Fibroblast of peridontal ligament (primary cell): ENCODE measurements at regions not wholly inside any gene's neighbourhood (a gene's known extent, or its start where the extent isn't known, plus 50 kb on each side); places are given as distances from the start of the nearest gene placed in this dataset.

ENCODE experiments used
- DNase-seq: peaks from one replicate; pipeline ENCODE4 v3.0.0-alpha.2; 2010; ENCODE audit errors: extremely low read depth

DNA sequence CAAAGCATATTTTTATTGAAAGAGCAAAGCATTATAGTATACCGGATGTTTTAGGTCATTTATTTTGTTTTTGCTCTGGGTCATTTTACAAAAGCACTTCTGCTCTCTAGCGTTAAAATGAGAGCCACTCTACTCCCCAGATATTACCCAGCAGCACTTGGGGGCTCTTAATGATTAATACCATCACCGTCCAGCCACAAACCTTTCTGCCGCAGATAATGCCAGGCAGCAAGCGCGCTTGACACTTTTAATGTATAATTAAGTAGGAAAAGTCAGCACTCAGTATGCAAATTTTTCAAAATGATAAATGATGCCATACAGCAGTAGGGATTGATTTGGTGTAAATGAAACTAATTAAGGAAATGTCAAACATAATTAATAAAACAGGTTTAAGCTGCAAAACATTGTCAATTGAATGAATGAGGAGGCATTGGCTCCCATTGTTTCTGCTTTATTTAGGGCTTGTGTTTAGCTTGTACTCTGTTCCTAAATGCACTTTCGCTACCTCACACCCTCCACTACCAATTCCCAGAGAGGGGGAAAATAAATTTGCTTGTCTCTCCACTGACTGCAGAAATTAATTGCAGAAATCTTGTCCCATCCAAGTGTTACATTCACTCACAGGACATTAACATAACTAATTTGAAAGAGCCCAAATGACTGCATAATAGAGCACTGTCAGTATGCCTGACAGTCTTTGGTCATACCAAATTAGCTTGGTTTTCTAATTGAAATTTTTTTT is 358.8 kb upstream of the ARRDC3 start:
- DNase-seq: no peak

DNA sequence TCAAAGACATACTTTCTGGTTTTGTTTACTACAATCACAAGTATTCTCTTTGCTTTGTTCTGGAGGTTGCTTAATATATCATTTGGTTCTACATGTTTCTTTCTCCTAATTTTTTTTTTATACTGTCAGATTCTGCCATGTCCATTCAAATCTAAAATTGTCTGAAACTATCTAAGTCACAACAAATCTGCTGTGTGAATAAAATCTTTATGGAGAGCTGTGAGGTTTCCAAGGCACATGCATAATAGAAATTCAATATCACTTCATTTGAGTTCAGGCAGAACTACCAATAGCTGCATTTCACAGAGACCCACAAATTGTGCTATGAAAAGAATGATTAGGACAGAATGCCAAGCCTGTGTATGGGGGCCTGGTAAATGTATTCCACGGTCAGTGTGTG is 346.9 kb upstream of the ARRDC3 start:
- DNase-seq: no peak

DNA sequence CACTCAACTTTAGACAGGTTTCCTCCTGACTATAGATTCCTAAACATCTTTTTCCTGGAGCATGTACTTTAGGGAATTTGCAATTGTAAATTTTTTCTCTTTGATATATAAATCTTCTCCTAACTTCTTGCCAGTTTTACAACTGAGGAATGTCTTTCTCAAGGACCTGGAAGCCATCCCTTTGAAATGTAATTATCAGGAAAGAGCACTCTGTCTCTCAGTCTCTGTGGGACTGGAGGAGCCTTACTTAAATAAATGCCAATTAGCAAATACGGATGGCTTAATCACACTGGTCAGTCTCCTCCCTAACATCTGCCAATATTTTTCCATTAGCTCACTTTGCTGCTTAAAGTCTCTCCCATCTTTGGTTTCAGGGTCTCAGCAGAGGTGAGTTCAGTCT is 344.3 kb upstream of the ARRDC3 start:
- no peak for DNase-seq

DNA sequence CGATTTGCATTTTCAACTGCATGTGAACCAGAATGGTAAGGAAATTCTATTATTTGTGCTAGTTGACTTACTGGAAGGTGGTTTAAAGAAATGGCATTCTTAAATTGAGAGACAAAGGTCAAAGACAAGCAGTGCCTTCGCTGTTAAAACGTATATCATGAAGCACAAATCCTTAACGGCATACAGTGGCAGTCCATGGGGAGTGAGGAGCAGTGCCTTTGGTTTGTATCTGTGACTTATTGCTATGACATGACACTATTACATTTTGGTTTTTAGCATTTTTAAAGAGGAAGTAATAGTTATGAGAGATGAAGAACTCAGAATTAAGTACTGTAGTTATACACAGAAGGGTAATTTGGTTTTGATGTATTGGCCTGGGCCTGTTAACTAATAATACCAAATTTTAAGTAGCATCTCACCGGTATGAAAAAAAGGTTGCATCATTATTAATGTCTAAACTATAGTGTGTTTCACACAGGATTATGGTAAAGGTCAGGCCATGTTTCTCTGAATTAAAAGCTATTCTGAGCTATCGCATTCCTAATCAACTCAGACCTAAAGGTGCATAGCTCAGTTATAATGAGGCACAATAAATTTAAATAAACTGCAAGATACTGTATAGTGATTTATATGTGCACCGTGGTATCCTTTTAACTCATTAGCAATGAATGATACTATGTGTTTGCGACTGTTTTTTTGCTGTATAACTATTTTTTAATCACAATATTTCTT is 339.8 kb upstream of the ARRDC3 start:
- no peak for DNase-seq

DNA sequence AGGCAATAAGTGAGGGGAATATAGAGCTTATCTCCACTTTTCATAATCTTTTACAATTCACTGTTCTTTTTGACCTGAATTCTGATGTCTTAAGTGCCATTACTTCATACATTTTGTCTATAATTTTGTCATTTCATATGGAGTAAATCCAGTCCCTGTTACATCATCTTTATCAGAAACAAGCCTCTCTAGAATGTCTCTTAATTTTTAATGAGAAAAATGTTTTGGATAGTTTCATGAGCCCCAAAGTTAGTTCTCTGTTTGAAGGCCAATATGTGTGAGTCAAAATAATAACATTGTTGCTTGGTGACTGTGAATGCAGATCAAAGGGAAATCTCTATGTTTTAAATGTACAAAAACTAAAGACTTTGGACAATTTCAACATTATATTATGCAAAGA is 329.6 kb upstream of the ARRDC3 start:
- peak; percentile 34 for DNase-seq

DNA sequence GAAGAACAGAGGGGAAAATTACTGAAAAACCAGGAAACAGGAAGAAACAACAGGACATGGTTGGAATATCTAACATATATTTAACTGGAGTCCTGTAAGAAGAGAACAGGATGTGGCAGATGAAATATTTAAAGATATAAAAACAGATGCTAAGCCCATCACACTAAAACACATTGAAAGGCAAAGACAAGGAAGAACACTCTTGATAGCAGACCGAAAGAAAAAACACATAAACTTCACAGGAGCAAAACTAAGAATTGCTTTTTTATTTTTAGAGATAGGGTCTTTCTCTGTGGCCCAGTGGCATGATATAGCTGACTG is 324.4 kb upstream of the ARRDC3 start:
- no peak for DNase-seq

DNA sequence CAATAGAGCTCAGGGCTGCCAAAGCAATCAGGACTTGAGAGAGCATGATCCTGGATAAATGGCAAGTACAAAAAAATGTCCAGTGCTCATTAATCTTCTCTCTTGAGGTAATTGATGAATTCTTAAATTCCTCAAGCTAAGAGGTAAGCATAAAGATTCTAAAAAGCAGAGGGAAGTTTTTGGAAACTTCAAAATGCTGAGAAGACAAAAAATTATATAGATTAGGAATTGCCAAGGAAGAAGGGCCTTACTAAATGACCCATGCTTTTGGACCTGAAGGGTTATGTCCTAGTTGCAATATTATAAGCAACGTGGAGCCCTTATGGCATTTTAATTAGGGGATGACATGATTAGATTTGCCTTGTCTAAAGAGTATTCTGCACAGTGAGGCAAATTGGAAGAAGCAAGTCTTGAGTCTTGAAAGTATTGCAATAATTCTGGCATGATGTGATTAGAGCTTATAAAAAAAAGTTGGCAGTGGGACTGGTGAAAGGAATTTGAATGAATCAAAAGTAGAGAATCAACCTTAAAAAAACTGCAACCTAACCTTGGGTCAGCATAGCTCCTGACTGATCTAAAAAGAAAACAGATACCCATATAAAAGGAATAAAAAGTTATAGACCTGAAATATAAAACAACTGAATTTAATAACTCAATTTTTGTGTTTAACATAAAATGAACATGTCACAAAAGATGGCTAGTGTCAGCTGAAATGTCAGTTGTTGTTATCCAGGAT is 323.8 kb upstream of the ARRDC3 start:
- DNase-seq: peak; percentile 27

DNA sequence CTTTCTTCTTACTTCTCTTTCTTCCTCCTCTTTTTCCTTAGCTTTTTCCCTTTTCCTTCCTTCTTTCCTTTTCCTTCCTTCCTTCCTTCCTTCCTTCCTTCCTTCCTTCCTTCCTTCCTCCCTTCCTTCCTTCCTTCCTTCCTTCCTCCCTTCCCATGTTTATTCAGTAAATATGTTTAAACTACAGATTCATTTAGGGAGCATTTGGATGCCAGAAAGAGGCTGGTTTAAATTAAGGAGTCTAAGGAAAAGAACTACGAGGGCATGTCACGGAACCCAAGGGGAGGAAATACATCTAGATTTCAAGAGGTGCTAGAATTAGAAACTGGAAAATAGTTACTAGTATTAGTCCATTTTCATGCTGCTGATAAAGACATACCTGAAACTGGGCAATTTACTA is 320.0 kb upstream of the ARRDC3 start:
- no peak for DNase-seq

DNA sequence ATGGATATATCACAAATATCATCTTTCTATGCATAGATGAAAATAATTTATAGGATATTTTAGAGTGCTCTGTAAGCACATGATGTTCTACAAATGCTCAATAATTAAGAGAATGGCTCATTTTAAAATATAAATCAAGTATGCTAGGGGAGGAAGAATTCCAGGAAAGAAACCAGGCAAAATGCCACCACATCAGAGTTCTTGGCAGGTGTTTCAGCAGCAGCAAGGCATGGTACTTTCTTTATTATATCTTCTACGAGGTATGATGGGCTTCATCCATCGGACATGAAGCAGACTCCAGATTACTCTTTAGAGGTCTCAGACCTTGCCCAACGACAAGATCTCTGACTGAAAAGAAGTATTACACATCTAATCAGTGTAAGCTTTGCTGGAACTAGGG is 316.3 kb upstream of the ARRDC3 start:
- no peak for DNase-seq

DNA sequence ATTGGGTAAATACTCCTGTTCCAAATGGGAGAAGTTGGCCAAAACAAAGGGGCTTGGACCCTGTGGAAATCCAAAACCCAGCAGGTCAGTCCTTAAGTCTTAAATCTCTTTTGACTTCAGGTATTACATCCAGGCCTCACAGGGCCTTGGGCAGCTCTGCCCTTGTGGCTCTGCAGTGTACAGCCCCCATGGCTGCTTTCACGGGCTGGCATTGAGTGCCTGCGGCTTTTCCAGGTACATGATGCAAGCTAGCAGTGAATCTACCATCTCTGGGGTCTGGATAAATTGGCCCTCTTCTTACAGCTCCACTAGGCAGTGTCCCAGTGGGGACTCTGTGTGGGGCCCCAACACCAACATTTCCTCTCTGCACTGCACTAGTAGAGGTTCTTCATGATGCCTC is 308.5 kb upstream of the ARRDC3 start:
- DNase-seq: no peak

DNA sequence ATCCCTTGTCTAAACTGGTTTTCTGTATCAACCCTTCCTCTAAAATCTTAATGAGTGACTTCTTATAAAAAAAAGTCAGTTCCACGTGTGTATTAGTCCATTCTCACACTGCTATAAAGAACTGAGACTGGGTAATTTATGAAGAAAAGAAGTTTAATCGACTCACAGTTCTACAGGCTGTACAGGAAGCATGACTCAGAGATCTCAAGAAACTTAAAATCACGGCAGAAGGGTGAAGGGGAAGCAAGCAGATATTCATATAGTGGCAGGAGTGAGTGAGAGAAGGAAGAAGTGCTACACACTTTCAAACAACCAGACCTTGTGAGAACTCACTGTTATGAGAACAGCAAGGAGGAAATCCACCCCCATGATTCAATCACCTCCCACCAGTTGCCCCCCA is 307.8 kb upstream of the ARRDC3 start:
- DNase-seq: no peak

DNA sequence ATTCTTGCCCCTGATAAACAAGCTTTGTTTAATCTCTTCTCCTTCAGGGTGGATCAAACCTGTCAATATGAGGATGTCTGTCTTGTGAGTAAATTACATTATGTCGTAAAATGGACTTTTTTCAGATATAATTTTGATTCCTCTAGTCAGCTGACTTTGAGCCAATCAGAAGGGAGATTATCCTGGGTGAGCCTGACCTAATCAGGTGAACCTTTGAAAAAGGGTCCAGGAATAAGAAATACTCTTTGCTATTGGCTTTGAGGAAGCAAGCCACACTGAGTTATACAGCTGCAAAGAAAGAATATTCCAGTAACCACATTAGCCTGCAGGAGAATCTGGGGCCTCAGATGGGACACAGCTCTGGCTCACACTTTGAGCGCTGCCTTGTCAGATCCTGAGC is 304.3 kb upstream of the ARRDC3 start:
- DNase-seq: no peak

DNA sequence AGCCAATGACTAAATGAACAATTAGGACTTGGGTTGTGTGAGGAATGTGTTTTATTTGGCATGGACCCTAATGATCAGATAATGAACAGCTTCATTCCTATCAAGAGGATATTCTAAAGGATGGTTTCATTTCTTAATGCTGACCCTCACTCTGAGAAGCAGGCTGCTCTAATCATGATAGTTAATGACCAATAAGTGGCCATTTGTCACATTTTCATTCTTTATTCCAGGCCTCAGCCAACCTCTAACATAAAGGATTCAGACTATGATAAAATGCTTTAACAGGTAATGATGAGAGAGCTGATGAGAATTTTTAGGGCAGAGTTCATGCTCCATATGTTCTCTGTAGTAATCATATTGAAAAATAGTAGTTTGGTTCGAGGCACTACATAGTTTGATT is 301.5 kb upstream of the ARRDC3 start:
- no peak for DNase-seq

DNA sequence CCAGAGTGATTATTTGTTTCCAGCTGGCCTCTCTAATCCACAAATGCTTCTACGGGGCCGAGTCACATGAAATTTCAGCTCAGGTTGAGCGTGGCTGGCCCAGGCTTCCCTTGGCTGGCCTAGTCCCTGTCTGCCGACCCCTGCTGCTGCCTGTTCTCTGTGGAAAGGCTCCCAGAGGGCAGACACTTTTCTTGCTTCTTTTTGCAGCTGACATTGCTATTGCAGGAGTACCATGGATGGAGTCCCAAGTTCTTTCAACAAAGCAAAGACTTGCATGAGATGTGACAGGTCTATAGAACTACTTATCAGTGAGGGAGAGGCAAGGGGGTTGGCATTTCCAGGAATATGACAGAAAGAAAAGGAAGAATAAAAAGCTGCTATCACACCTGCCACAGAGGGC is 287.4 kb upstream of the ARRDC3 start:
- DNase-seq: no peak

DNA sequence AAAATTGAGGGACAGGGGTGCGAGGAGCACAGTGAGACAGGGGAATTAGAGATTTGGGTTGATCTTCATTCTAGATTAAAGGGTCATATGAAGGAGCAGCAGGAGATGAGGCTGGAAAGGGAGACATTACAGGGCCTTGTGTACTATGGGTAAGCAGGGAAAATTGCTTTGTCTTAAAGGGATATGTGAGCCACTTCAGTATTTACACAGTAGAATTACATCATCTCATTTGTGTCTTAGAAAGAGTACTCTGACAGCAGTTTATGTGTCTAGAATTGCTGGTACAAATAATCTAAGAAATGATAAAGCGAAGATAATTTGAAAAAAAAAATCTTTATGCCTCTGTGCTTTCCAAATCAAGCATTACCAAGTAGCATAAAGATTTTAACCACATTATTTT is 287.0 kb upstream of the ARRDC3 start:
- no peak for DNase-seq

DNA sequence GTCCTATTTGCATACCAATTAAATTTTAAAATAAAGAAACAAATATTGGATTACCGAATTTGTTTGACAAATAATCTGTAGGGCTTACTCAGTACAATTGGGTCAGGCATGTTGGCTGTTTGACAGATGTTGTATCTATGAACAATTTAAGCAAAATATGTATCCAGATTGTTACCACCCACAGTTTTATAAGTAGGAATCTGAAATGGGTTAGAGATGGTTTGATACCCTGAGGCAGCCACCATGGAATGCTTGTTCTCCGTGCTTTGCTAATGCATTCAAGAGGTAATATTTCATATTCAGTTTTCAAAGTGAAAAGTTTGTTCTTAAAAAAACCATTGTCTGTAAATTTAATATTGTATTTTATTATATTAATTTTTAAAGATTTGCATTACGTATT is 285.1 kb upstream of the ARRDC3 start:
- no peak for DNase-seq

DNA sequence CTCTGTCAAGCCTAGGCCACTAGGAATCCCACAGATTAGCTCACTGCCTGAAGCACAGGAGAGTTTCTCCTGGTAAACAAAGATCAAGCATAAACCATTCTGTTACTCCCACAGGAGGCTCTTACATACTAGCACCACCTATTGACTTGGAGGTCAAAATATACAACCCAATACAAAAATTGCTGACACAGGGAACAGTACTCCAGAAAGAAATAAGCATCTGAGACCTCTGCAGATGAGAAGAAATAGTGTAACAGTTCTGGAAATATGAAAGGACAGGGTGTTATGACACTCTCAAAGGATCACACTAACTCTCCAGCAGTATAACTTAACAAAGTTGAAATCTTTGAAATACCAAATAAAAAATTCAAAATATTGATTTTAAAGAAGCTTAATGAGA is 269.6 kb upstream of the ARRDC3 start:
- DNase-seq: no peak

DNA sequence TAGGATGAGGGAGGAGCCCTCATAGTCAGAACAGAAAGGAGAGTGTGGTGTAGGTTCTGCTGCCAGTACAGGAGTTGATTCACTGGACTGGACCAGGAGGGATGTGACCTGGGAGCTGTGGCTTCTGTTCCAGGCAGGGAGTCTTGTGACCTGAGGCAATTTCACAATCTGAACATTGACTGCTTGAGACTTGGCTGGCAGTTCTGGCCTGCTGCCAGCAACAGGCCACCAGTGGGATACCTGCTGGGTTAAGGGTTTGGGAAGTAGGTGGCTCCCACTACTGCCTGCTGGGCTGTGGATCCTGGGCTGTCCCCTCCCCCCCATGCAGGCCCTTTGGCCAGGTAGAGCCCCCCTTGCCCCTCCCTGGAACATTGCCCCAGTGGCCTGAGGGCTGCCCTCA is 268.6 kb upstream of the ARRDC3 start:
- DNase-seq: no peak

DNA sequence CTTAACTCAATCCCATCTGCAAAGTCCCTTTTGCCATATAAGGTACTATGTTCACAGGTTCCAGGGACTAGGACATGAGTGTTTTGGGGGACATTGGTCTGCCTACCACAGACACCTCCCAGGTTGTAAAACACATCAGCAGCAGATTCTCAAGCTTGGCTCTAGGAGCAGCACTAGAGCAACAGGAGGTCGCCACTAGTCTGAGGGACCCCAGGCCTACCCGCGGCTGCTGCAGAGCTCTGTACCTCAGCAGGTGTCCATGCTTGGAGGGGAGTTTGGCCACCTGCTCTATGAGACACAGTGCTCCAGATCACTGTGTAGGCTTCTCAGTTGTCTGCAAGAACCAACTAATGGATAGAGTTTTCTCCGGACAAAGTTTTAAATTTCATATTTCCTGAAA is 262.2 kb upstream of the ARRDC3 start:
- DNase-seq: no peak

DNA sequence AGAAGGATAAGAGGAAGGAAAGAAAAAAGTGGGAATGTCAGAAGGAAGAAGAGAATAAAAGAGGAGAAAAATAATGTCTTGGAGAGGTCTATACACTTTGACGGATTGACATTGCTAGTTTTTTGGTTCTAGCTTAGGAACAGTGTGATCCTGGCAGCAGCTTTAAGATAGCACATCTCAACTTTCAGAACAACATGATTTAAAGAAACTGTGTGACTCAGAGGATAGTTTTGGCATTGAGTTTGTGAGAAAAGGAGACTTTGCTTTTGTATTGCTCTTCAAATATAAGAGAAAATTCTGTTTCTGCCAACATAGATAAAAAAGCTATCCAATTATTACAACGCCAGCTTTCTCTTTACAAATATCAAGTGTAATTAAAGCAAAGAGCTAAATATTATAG is 260.7 kb upstream of the ARRDC3 start:
- peak; percentile 26 for DNase-seq

DNA sequence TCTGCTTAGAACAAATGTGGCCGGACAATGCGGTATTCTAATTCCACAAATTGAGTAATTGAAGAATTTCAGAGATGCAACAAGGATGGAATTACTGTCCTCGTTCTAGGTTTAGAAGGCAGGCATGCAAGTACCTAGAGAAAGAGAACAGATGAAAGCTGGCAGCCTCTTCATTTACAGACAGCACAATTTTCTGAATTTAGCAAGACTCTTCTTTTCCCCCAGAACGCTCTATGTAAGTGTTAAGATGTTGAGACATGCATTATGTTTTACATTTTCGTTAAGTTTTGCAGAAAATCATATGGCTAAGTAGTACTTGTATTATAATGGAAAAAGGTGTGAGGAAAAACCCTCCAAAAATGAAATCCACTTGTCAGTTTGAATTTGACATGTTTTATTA is 259.5 kb upstream of the ARRDC3 start:
- no peak for DNase-seq

DNA sequence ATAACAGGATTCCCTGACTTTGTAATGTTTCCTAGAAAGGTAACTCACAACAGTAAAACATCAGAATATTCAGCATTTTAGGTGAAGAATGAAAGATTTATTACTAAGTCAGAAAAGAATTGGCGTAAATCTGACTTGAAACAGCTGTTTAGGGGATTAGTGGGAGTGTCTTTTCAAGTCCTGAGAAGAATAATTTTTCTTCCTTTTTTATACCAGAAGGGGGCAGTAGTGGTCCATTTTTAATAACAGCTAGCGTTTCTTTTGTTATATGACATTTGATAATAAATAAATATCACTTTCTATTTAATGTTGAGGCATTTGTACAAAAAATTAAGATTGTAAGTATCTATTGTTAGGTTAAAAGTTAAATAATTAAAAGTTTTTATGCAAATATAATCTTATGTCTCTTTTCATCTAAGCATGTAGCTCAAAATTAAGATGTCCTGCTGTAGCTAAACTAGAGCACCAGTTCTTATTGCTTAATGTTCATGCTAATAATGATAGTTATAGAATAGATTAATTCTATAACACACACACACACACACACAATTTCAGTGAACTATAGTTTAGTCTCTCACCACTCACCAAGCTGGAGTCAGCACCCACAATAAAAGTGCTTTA is 258.7 kb upstream of the ARRDC3 start:
- peak; percentile 74 for DNase-seq

DNA sequence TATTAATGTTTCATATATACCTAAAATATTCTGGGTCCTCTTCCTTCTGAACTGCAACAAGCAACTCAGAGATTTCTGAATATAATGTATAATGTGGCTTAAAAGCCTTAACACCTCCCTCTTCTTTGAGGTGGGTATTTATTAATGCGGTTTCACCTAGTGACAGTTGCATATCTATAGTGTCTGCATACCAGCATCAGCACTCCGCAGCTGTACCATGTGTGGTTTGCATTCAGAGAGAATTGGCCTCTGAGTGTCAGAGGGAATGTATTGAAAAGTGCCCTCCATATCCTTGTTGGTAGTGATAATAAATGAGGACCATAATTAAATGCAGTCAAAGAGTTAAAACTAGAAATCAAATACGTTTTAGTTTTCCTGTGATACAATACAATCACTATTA is 256.6 kb upstream of the ARRDC3 start:
- DNase-seq: no peak
